ENCODE measurements at regions not wholly inside any gene's neighbourhood (a gene's known extent, or its start where the extent isn't known, plus 50 kb on each side); places are given as distances from the start of the nearest gene placed in this dataset.
"Not testable (repeated sequence)": the region's sequence is repeated elsewhere in the genome, so short reads cannot be mapped to it uniquely, and the experiment has no call there.

DNA sequence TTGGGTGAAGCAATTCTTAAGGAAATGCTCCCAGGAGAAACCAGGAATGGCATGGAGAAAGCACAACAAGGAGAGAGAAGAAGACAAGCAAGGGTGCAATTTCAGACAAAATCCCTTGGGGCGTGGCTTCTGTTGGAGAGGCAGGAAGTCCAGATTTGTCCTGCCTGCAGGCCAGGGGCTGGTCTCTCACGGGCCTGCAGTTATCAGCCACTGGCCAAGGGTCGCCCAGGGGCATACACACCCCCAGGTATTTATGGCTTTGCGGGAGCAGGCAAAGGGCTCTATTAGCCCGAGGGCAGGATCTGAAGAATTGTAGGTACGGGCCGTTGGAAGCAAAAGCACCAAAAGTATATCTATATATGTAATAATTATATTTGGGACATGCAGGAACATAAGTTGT is 87.7 kb downstream of the IYD start:
- DNase-seq = no peak

GRCh38 chr6:150456902-150457643 is 88.3 kb downstream of the IYD start:
- no peak for DNase-seq

GRCh38 chr6:150458579-150458978 is 89.8 kb downstream of the IYD start:
- DNase-seq = no peak

DNA sequence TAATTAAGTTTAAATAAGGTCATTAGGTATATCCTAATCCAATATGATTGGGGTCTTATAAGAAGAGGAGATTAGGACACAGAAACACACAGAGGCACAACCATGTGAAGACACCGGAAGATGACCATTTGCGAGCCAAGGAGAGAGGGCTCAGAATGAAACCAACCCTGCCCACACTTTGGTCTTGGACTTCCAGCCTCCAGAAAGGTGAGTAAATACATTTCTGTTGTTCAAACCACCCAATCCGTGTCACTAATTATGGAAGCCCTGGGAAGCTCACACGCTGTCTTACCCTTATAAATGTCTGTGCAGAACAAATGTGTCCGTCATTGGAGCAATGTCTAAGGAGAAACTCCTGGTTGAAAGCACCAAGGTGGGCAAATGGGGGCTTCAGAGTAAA is 95.0 kb downstream of the IYD start:
- no peak for DNase-seq

GRCh38 chr6:150464966-150465365 is 96.2 kb downstream of the IYD start:
- no peak for DNase-seq

GRCh38 chr6:150465610-150466009 is 96.8 kb downstream of the IYD start:
- no peak for DNase-seq

- no peak for DNase-seq
Measured at GRCh38 chr6:150466196-150466595, 97.4 kb downstream of the IYD start.

- no peak for DNase-seq
Measured at GRCh38 chr6:150470131-150470530, 101.3 kb downstream of the IYD start.

DNA sequence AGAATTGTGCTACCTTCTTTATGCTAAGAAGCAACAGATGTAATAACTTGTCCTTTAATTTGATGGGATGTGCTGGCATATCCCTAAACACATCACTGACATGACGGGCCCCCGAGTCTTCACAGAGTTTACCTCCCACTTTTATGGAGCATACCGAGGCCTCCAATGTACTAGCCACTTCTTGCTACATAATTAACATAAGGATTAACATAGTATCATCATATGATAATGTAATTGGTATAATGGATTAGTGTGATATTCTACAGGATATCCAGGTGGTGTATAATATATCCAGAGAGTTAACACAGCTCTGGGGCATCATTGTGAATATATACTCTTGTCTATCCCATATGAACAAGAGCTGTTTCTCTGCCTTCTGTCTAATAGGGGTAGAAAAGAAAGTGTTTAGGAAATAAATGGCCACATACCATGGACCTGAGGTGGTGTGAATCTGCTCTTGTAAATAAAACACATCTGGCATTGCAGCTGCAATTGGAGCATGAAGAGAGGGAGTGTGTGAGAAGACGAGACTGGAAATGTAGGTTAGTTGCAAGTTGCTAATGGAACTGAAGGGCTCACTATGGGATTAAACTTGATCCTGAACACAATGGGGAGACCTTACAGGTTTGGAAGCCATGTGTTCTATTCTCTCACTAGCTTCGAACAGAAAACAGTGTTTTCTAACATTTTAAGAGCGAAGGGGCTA is 102.3 kb downstream of the IYD start:
- no peak for DNase-seq

DNA sequence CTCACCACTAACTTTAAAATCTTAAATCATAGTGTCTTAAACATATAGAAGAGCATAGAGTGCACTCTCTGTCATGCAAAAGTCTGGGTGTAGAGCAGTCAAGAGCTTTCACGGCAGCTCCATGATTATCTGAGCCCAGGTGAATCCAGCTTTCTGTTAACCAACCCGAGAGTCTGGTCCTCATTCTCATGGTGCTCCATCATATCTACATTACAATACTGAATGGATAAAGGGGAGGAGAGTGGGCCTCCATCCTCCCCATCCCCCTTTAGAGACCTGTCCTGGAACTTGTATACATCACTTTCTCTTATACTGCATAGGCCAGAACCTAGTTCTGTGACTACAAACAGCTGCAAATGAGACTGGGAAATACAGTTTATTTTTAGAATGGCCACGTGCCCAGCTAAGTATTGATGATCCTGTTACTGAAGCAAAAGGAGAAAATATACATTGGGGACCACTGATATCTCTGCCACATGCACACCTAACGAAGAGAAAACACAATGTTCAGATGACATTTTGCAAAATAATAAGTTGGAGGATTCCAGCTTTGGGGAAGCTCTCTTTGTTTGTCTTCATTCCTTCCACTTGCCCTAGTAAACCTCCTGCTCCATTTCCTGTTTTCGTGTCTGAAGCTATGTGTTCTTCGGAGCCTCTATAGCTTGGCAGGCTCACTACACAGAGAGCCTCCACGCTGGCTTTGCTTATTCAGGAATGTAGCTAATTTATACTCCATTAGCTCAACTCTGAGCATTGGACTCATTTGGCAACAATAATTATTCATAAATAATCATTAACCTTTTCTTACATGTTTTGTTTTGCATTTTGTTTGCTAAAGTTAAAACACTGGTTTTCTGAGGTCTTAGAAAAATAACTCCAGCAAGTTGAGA is 110.1 kb downstream of the IYD start:
- no peak for DNase-seq

GRCh38 chr6:150482883-150483409 is 114.1 kb downstream of the IYD start:
- no peak for DNase-seq

DNA sequence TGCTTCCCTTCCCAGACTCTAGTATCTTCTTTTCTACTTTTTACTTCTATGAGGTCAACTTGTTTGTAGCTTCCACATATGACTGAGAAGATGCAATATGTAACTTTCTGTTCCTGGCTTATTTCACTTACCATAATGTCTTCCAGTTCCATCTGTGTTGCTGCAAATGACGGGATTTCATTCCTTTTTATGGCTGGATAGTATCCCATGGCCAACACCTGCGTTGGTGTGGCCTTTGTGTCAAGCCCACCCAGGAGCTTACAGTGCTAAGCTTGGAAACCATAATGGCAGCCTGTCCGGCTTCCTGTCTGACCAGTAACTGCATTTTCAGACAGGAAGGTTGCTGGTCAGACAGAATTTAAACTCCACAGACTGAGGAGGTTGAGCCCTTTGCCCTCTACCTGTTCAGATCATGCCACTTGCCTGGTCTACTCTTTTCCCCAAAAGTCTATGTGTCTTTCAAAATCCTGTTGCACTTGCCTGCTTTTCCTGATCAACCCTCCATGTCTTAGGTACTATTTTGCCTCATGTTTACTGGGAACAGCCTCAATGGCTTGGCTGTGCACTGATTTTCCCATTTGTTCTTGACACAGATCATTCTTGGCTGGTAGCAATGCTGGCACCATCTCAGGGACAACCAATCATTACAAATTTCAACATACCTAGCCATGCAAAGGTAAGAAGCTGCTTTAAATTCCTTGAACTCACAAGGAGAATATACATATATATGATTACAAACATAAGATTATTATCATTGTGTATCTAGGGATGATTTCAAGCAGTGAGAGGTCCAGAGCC is 114.3 kb upstream of the PLEKHG1 start:
- no peak for DNase-seq

DNA sequence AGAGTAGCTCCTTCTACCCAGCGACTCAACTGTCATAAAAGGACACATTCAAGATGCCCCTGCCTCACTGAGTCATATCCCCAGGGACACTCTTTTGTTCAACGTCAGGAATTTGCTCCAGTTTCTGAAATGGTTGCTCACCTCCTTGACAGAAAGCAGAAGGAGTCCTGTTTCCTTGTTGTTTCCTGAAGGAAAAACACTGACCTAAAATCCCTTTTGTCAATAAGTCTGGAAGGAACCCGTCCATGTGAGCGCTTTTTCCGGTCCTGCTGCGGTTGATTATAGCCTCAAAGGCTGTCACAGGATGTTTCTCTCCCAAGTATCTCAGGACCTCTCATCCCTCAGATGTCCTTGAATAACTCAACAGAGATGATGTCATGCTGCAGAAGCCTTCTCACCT is 113.6 kb upstream of the PLEKHG1 start:
- no peak for DNase-seq

DNA sequence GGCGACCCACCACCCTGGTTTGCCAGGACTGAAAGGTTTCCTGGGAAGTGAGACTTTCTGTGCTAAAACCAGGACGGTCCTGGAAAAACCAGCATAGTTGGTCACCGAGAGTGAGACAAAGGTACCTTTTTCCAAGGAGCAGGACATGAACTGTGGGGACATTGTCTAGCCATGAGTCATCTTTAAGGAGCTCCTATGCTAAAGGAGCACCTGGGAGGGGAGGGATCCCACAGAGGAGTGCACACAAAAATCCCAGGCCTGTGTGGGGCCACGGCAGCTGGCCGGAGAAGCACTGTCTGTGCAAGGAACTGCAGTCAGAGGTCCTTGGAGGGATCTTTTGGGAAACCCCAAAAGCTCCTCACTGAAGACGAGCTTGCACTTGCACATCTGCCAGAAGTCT is 109.1 kb upstream of the PLEKHG1 start:
- DNase-seq = no peak

- DNase-seq = no peak
Measured at GRCh38 chr6:150491131-150491810, 108.4 kb upstream of the PLEKHG1 start.

- DNase-seq = no peak
Measured at GRCh38 chr6:150491811-150492172, 107.9 kb upstream of the PLEKHG1 start.

GRCh38 chr6:150492507-150492906 is 107.2 kb upstream of the PLEKHG1 start:
- no peak for DNase-seq

GRCh38 chr6:150492941-150493340 is 106.7 kb upstream of the PLEKHG1 start:
- no peak for DNase-seq

DNA sequence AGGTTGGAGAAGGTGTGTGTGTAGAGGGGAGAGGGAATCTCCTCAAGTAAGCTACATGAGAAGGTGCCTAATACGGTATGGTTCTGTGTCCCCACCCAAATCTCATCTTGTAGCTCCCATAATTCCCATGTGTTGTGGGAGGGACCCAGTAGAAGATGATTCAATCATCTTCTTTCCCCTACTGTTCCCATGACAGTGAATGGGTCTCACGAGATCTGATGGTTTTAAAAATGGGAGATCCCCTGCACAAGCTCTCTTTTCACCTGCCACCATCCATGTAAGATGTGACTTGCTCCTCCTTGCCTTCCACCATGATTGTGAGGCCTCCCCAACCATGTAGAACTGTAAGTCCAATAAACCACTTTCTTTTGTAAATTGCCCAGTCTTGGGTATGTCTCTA is 106.1 kb upstream of the PLEKHG1 start:
- not testable (repeated sequence) for DNase-seq

DNA sequence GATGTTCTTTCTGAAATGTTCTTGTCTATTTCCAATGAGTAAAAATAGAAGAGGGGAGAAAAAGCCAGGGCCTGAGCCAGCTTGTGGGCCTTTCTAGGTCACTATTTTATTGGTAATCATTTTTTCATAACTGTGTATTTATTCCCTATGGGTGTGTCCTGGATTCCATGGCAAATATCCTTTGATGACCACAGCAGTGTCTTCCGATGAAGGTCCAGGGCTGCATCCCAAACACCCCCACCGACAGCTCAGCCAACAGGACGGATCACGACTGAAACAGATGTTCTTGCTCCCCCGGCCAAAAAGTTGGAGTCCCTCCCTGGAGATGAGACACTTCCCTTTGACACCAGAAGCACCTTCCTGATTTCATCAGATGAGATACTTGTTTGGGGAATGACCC is 105.4 kb upstream of the PLEKHG1 start:
- DNase-seq = no peak

GRCh38 chr6:150495126-150495525 is 104.6 kb upstream of the PLEKHG1 start:
- DNase-seq = no peak

GRCh38 chr6:150496629-150497028 is 103.1 kb upstream of the PLEKHG1 start:
- no peak for DNase-seq
